GM21717 (cell line): ENCODE measurements at regions not wholly inside any gene's neighbourhood (a gene's known extent, or its start where the extent isn't known, plus 50 kb on each side); places are given as distances from the start of the nearest gene placed in this dataset.
"Not testable (repeated sequence)": the region's sequence is repeated elsewhere in the genome, so short reads cannot be mapped to it uniquely, and the experiment has no call there.

ENCODE experiments used
- ATAC-seq: cut with Tn5 transposase; IDR thresholded peaks from one replicate; pipeline ENCODE4 v1.9.1; 2021; ENCODE audit warnings: mild to moderate bottlenecking, moderate library complexity; ENCODE audit not compliant: unreplicated experiment

- no peak for ATAC-seq
Observed at GRCh38 chr22:22371031-22371541, 126.5 kb downstream of the VPREB1 start.

- ATAC-seq = no peak
Observed at GRCh38 chr22:22372086-22372485, 127.5 kb downstream of the VPREB1 start.

GRCh38 chr22:22374163-22374562, 129.6 kb downstream of the VPREB1 start:
- ATAC-seq = no peak

- no peak for ATAC-seq
Observed at GRCh38 chr22:22374579-22374978, 130.0 kb downstream of the VPREB1 start.

- ATAC-seq = no peak
Observed at GRCh38 chr22:22375576-22376351, 131.2 kb downstream of the VPREB1 start.

GRCh38 chr22:22376352-22376706, 131.7 kb downstream of the VPREB1 start:
- no peak for ATAC-seq

- ATAC-seq = not testable (repeated sequence)
Observed at GRCh38 chr22:22376884-22377283, 131.7 kb downstream of the ZNF280B start.

GRCh38 chr22:22377335-22377734, 131.2 kb downstream of the ZNF280B start:
- ATAC-seq = no peak

GRCh38 chr22:22378446-22379415, 129.8 kb downstream of the ZNF280B start:
- ATAC-seq = no peak

- ATAC-seq = no peak
Observed at GRCh38 chr22:22380098-22381030, 128.2 kb downstream of the ZNF280B start.

- ATAC-seq = not testable (repeated sequence)
Observed at GRCh38 chr22:22381292-22381691, 127.2 kb downstream of the ZNF280B start.

- no peak for ATAC-seq
Observed at GRCh38 chr22:22384267-22384666, 124.3 kb downstream of the ZNF280B start.

- ATAC-seq = no peak
Observed at GRCh38 chr22:22384668-22385244, 123.8 kb downstream of the ZNF280B start.

- no peak for ATAC-seq
Observed at GRCh38 chr22:22386602-22387385, 121.7 kb downstream of the ZNF280B start.

- no peak for ATAC-seq
Observed at GRCh38 chr22:22387386-22387736, 121.2 kb downstream of the ZNF280B start.

- no peak for ATAC-seq
Observed at GRCh38 chr22:22388090-22388489, 120.5 kb downstream of the ZNF280B start.

- no peak for ATAC-seq
Observed at GRCh38 chr22:22388494-22388893, 120.0 kb downstream of the ZNF280B start.

- no peak for ATAC-seq
Observed at GRCh38 chr22:22389467-22389866, 119.1 kb downstream of the ZNF280B start.

GRCh38 chr22:22390989-22391388, 117.6 kb downstream of the ZNF280B start:
- no peak for ATAC-seq

GRCh38 chr22:22391543-22391942, 117.0 kb downstream of the ZNF280B start:
- no peak for ATAC-seq
